ENCODE measurements at regions not wholly inside any gene's neighbourhood (a gene's known extent, or its start where the extent isn't known, plus 50 kb on each side); places are given as distances from the start of the nearest gene placed in this dataset.
"Not testable (repeated sequence)": the region's sequence is repeated elsewhere in the genome, so short reads cannot be mapped to it uniquely, and the experiment has no call there.

DNA sequence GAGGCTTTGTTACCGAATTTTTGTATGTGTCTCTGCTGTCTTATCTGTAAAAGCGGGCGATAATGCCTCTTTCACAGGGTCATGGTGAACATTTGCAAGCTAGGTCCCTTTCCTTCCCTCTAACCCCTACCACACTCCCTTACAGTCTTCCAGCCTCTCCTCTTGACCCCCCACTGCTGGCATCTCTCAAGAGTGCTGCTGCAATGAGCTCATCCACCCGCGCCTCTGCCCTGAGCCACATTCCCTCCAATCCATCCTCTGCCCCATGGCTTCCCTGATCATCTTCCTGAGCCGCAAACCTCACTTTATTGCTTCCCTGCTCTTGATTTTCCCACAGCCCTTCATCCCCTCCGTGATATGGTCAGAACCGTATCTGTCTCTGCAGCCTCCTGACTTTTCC is 343.6 kb downstream of the BCL11B start:
- no peaks in the 10 kb centered on the region for H3K4me1 Mint-ChIP-seq (ENCODE audit: unreplicated experiment)
- DNase-seq (ENCODE audit: low spot score): no peak
- no peaks in the 10 kb centered on the region for H3K36me3 Mint-ChIP-seq (ENCODE audit: low read depth, unreplicated experiment)
- H3K27ac Mint-ChIP-seq (ENCODE audit: unreplicated experiment): no peak overlapping the region
- no peak overlapping the region for H3K4me3 Mint-ChIP-seq (ENCODE audit: unreplicated experiment)
- TF ChIP-seq, protein P1, sequence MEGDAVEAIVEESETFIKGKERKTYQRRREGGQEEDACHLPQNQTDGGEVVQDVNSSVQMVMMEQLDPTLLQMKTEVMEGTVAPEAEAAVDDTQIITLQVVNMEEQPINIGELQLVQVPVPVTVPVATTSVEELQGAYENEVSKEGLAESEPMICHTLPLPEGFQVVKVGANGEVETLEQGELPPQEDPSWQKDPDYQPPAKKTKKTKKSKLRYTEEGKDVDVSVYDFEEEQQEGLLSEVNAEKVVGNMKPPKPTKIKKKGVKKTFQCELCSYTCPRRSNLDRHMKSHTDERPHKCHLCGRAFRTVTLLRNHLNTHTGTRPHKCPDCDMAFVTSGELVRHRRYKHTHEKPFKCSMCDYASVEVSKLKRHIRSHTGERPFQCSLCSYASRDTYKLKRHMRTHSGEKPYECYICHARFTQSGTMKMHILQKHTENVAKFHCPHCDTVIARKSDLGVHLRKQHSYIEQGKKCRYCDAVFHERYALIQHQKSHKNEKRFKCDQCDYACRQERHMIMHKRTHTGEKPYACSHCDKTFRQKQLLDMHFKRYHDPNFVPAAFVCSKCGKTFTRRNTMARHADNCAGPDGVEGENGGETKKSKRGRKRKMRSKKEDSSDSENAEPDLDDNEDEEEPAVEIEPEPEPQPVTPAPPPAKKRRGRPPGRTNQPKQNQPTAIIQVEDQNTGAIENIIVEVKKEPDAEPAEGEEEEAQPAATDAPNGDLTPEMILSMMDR (IDR thresholded peaks at IDR 0.05; ENCODE audit: unreplicated experiment): no peak
- no peaks in the 10 kb centered on the region for H3K27me3 Mint-ChIP-seq (ENCODE audit: unreplicated experiment)
- H3K9me3 Mint-ChIP-seq (ENCODE audit: unreplicated experiment): no peaks in the 10 kb centered on the region

DNA sequence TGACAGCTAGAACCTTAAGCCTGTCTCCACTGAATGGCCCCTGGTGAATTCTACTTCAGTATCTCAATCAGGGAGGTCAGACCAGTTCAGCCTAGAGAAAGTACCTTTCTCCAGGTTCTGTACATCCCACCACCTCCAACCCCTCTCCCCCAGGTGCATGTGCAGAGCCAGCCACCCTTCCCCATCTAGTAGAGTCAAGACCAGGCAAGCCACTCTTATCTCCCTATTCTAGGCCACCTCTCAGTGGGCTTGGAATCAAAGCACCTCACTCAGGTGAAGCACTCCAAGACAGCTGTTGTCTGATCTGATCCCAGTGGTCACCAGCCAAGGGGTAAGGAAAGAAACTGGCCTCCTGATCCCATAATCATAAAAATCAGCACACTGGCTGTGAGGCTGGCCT is 340.9 kb downstream of the BCL11B start:
- Mint-ChIP-seq H3K27me3 (ENCODE audit: unreplicated experiment) (peaks cover 5% of the 10 kb centered on the region), H3K4me1 (ENCODE audit: unreplicated experiment) (no peaks in the 10 kb centered on the region), H3K4me3 (ENCODE audit: unreplicated experiment) (no peak overlapping the region), H3K36me3 (ENCODE audit: low read depth, unreplicated experiment) (no peaks in the 10 kb centered on the region), H3K27ac (ENCODE audit: unreplicated experiment) (no peak overlapping the region), H3K9me3 (ENCODE audit: unreplicated experiment) (no peaks in the 10 kb centered on the region)
- no peak for DNase-seq (ENCODE audit: low spot score)
- TF ChIP-seq, protein P1 (IDR thresholded peaks at IDR 0.05; ENCODE audit: unreplicated experiment): no peak

DNA sequence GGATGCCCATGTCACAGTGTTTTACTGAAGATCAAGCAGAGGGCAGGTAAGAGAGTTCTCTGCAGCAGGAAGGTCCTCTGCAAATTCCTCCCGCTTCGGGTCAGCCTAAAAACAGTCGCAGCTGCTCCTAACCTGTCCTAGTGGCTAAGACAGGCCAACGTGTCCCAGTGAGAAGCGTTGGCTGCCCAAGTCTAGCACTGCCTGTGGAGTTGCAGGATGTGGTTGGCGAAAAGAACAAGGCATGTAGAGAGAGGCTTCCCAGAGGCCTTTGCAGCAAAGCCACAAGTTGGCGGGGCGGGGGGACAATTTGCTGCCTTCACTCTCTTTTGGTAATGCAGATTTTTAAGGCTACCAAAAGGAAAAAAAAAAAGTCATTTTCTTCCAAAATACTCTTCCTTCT is 340.1 kb downstream of the BCL11B start:
- TF ChIP-seq, protein P1 (IDR thresholded peaks at IDR 0.05; ENCODE audit: unreplicated experiment): no peak
- Mint-ChIP-seq H3K4me3 (ENCODE audit: unreplicated experiment) (no peak overlapping the region), H3K27ac (ENCODE audit: unreplicated experiment) (no peak overlapping the region), H3K4me1 (ENCODE audit: unreplicated experiment) (no peaks in the 10 kb centered on the region), H3K36me3 (ENCODE audit: low read depth, unreplicated experiment) (no peaks in the 10 kb centered on the region), H3K9me3 (ENCODE audit: unreplicated experiment) (no peaks in the 10 kb centered on the region), H3K27me3 (ENCODE audit: unreplicated experiment) (peaks cover 5% of the 10 kb centered on the region)
- no peak for DNase-seq (ENCODE audit: low spot score)

DNA sequence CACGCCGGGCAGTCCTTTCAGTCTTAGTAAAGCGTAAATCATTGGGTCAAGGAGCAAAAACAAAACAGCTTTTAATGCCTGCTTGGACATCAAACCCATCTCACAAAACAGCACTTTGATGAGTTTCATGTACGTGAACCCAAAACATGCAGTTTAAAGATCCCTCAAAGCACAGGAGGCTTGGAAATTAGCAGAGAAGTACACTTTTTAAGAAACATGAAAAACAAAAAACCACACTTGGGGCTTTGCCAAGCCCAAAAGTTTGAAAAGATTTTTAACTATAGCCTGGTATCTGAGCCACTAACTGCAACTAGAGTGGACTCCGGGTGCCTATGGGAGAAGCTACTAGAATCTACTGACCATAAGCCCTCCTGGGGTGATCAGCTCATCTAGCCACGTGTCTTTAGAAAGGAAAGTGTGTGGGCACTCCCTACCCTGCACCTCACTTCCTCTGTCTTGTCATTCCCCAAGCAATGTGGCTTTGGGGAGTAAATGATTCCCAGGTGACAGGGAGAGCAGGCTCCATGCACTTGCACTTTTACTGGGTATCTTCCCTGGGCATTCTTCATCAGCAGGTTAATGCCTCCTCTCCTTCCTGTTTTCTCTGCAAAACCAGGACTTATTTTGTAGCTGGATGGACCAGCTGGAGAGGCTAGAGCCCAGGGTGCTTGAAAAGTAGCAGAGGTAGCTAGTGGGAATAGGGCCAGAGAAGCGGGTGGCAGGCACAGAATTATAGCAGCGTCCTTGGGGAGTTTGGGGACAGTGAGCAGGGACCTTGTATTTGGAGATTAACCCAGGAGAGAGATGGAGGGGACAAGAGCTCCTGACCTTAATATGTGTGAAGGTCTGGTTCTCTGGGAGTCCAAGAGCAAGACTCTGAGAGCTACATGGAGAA is 339.3 kb downstream of the BCL11B start:
- Mint-ChIP-seq H3K27ac (ENCODE audit: unreplicated experiment) (no peak overlapping the region), H3K36me3 (ENCODE audit: low read depth, unreplicated experiment) (no peaks in the 10 kb centered on the region), H3K4me3 (ENCODE audit: unreplicated experiment) (no peak overlapping the region), H3K9me3 (ENCODE audit: unreplicated experiment) (no peaks in the 10 kb centered on the region), H3K27me3 (ENCODE audit: unreplicated experiment) (peaks cover 6% of the 10 kb centered on the region), H3K4me1 (ENCODE audit: unreplicated experiment) (no peaks in the 10 kb centered on the region)
- no peak for DNase-seq (ENCODE audit: low spot score)
- TF ChIP-seq, protein P1 (IDR thresholded peaks at IDR 0.05; ENCODE audit: unreplicated experiment): no peak

DNA sequence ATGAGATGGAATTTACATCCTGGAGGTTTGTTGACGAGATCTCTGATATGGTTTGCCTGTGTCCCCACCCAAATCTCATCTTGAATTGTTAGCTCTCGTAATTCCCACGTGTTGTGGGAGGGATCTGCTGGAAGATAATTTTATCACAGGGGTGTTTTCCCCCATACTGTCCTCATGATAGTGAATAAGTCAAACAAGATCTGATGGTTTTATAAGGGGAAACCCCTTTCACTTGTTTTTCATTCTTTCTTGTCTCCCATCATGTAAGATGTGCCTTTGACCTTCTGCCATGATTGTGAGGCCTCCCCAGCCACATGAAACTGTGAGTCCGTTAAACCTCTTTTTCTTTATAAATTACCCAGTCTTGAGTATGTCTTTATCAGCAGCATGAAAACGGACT is 337.4 kb downstream of the BCL11B start:
- H3K27ac Mint-ChIP-seq (ENCODE audit: unreplicated experiment); H3K27me3 Mint-ChIP-seq (ENCODE audit: unreplicated experiment); H3K36me3 Mint-ChIP-seq (ENCODE audit: low read depth, unreplicated experiment); H3K9me3 Mint-ChIP-seq (ENCODE audit: unreplicated experiment); H3K4me3 Mint-ChIP-seq (ENCODE audit: unreplicated experiment); H3K4me1 Mint-ChIP-seq (ENCODE audit: unreplicated experiment); DNase-seq (ENCODE audit: low spot score): not testable (repeated sequence)
